CD1c-positive myeloid dendritic cell (primary cell): ENCODE measurements at regions not wholly inside any gene's neighbourhood (a gene's known extent, or its start where the extent isn't known, plus 50 kb on each side); places are given as distances from the start of the nearest gene placed in this dataset.

Experiments
- DNase-seq: peaks from one replicate; pipeline ENCODE4 v3.0.0-alpha.2; 2016; ENCODE audit errors: extremely low spot score

GRCh38 chr2:238686223-238686622 is 161.7 kb upstream of the TWIST2 start:
- DNase-seq: no peak

DNA sequence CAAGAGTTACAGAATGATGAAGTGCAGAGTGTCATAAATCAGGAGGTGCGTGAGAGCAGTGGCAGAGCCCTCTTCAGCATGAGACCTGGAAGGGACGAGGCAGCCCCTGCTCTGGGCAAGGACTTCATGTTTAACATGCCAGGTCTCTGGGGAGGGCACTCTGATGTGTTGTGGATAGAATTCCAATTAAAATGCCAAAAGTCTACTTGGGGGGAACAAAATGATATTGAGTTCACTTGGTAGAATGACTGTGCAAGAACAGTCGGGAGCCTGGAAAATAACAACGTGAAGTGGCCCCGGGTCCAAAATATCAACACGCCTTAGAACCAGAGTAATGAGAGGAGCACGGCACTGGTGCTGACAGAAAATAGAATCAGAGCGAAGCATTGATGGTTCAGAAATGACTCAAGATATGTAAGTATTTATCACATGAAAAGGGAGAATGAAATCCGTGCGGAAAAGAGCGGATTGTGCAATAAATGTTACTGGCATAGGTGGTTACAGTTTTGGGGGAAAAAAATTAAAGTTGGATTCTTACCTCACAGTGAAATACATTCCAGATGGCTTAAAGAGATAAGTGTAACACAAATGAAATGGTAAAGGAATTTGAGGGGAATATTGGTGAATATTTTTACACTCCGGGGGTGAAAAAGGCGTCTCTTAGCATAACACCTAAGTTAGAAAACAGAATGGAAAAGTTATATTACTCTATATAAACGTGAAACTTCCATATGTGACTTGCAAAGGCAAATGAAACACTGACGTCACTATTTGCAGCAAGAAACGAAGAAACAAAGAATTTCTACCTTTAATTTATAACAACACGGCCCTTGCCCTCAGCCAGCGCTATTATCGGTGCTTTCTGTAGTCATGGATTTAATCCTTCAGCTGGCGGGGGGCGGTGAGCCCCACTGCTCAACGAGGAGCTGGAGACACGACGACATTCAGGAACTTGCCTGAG is 159.4 kb upstream of the TWIST2 start:
- DNase-seq: no peak

GRCh38 chr2:238689331-238689730 is 158.6 kb upstream of the TWIST2 start:
- DNase-seq: no peak

- no peak for DNase-seq
These were observed 158.0 kb upstream of the TWIST2 start for GRCh38 chr2:238689871-238690389.

DNA sequence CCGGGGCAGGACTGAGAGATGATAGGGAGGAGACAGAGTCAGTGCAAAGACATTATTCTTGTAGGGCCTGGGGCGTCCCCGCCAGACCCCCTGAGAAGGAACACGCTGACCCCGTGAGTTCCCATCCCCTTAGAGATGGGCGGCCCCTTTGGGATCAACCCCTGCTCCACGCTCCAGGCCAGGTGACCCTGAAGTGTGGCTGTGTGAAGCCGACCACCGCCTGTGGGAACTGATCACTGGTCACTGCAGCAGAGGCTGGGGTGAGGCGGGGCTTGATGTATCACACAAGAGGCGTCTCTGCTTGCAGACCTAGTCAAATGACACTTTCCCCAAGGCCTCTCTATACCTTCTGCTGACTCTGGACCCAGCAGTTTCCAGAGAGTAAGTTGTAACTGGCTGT is 157.4 kb upstream of the TWIST2 start:
- no peak for DNase-seq

GRCh38 chr2:238691596-238692491 is 156.0 kb upstream of the TWIST2 start:
- no peak for DNase-seq

DNA sequence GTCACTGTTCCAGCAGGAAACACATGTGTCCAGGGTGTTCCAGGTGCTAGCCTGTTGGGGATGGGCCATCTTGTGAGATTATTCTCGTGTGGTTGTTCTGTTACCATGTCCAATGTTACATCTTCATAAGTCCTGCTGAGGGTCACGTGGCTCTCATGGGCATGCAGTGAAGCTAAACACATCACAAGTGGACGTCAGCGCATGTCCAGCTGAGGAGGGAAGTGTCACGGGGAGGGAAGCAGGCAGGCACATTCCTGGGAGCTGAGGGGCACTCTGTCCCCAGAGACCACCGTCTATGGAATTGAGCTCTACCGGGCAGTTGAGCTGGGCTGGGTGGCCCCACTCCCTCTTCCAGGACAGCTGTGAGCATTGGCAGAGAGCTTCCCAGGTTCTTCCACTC is 155.3 kb upstream of the TWIST2 start:
- no peak for DNase-seq

GRCh38 chr2:238693337-238694093 is 154.4 kb upstream of the TWIST2 start:
- no peak for DNase-seq

DNA sequence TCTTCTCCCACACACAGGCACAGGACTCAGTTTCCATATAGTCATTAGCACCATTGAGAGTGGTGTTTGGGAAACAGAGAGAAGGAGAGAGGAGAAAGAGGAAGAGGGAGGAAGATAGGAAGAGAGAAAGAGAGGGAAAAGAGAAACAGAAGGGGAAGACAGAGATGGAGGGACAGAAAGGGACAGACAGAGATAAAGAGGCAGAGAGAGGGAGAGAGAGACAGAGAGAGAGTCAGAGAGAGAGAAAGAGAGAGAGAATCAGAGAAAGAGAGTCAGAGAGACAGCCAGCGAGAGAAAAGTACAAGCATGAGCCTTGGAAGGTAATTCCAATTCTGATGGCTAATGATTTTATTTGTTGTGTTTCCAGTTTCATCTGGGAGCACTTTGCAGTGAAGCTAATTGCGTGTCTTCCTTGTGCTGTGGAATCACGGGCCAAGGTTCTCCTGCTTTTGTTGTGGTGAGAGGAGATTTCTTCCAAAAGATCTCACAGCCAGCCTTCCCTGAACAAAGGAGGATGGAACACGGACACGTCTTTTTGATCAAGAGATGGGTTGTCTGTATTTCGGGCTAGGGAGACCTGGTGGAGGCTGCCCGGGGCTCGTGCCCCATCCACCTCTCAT is 153.6 kb upstream of the TWIST2 start:
- no peak for DNase-seq

DNA sequence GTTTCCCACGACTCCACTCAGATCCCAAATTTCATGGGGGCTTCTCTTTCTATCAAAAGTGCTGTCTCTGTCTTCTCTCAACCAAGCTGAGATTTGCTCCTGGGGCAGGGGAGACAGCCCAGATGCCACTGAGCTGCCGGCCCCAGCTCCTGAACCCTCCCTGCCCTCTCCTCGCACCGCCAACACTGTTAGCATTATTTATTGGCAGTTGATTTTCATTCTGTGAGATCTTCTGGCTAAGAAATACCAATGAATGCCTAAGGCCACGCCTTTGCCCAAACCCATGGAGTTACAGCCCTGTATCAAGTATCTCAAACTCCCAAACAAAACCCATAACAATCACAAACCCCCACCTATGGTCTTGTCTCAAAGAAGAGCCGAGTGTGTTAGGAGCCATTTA is 153.0 kb upstream of the TWIST2 start:
- no peak for DNase-seq

DNA sequence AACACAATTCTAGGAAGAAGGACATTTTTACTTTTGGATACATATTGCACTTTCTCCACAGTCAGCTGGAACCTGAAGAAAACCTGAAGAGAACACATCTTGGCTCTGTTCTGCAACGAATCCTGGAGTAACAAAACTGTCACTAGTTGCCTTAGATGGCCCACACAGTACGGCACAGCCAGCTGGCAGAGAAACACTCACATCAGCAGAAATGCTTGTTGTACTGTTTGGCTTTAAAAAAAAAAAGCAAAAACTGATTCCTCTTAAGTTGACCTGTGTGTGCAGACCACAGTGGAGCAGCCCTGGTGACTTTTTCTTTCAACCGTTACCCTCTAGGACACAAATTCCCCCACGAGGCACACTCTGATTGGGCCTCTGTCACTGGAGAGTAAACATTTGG is 152.3 kb upstream of the TWIST2 start:
- no peak for DNase-seq

- DNase-seq: no peak
These were observed 151.6 kb upstream of the TWIST2 start for GRCh38 chr2:238696331-238696730.

- DNase-seq: no peak
These were observed 151.1 kb upstream of the TWIST2 start for GRCh38 chr2:238696786-238697185.

- DNase-seq: no peak
These were observed 150.5 kb upstream of the TWIST2 start for GRCh38 chr2:238697193-238698071.

DNA sequence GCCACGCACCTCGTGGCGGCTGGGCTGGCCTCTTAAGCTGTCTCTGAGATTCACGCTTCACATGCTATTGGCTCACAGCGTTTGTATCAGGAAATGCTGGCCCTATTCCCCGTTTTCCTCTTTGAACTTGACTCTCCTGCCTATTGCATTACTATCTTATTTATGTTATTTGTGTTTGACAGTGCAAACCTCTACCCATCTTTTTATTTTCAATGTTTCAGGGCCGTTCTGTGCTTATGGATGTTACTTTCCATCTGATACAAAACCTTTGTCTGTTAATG is 149.9 kb upstream of the TWIST2 start:
- no peak for DNase-seq

DNA sequence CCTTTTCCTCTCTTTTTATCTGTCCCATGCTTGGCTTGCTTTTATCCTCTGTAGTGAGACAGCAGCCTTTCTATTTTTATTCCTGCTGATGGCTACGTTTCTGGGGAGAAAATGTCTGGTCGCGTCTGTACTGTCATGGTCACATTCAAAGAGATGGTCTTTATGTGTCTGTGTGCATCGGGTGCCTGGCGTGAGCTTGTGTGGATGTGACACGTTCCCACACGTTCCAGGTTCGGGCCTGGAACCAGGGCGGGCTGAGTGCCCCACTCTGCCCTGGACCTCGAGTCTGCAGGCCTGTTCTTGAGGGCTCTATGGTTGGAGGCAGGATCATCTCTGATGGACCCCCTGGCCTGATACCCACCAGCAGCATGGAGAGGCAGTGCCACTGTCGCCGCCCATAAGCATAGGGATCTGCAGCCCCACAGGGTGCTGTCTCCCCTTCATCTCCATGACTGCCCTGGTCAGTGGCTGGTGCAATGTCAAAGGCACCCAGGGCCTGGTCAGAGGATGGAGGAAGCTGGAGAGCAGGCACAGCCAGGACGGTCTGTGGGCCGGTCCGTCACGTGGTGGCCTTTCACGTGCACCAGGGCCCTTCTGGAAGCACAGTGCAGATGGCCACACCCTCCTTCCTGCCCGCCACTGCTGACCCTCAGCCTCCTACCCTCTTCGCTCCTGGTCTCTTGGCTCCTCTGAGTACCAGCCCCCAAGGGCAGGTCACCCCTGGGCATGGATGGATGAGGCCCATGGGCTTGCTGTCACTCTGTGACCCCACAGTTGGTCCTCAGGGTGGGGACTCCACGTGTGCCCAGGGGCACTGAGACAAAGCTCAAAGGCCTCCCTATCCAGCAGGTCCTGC is 149.2 kb upstream of the TWIST2 start:
- DNase-seq: no peak

- DNase-seq: no peak
These were observed 148.4 kb upstream of the TWIST2 start for GRCh38 chr2:238699307-238700116.

GRCh38 chr2:238700117-238700457 is 147.8 kb upstream of the TWIST2 start:
- no peak for DNase-seq
